ENCODE measurements at regions not wholly inside any gene's neighbourhood (a gene's known extent, or its start where the extent isn't known, plus 50 kb on each side); places are given as distances from the start of the nearest gene placed in this dataset.

DNA sequence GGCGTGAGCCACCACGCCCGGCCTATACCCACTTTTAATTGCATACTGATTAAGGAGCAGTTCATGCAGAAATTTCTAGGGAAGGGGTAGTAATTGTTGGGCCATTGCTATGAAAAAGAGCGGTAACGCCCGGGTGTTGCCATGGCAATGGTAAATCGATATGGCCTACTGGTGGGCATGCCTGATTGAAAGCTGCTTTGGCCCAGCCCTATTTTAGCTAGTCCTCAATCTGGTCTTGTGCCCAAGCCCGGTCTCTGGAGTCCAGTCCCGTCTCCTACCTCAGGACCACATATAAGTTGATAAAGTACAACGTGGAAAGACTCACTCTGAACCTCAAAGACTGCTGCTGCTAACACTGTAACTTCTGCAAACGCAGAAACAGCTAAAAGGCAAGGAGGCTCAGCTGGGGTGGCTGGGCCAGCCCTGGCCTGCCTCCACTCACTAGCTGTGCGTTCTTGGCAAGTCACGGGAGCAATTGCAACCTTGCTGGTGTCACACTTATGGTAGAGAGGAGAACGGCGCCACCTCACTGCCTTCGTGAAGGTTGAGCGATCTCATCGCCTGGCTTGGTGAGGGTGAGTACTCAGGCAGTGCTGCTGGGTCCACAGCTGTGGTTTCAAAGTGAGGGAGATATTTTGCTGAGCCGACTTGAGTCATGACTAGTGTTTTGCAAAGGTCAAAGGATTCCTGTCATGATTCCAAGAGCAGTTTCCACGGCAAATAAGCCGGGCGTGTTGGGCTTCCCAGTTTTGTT is 57.0 kb upstream of the GRPEL1 start:
- Histone ChIP-seq H2AK9ac (replicated peaks; ENCODE audit: low read depth, low read length, poor library complexity) (peak overlapping the region; percentile 89), H3K14ac (replicated peaks; ENCODE audit: low read depth, low read length) (no peak overlapping the region), H3K56ac (ENCODE audit: extremely low read depth, insufficient read depth, low read length) (no peak overlapping the region), H4K8ac (ENCODE audit: low read depth in 2 of 2, low read length in 2 of 2) (no peak overlapping the region), H3K9me1 (ENCODE audit: insufficient read depth, low read length) (0 out of 2 replicates have a peak, but pooled peaks cover 3% of the 10 kb centered on the region), H3K79me1 (ENCODE audit: low read depth in 1 of 2, low read length in 2 of 2) (no peaks in the 10 kb centered on the region), H3K4me2 (ENCODE audit: low read depth, low read length) (peak overlapping the region; percentile 9; the same call in 1 of the 2 replicates), H4K91ac (ENCODE audit: insufficient read depth, low read depth, low read length) (no peak overlapping the region), H4K5ac (ENCODE audit: low read depth, low read length) (no peak overlapping the region), H3K4me1 (ENCODE audit: control insufficient read depth, insufficient read depth, low read length) (peaks cover 4% of the 10 kb centered on the region; the same call in 1 of the 2 replicates), H3K36me3 (ENCODE audit: control insufficient read depth, insufficient read depth, low read length) (no peaks in the 10 kb centered on the region), H3K9ac (ENCODE audit: low read depth, low read length) (no peak overlapping the region), H2BK15ac (ENCODE audit: low read depth, low read length) (no peak overlapping the region), H4K20me1 (ENCODE audit: insufficient read depth, low read length) (no peaks in the 10 kb centered on the region), H2BK5ac (ENCODE audit: low read depth, low read length, poor library complexity, severe bottlenecking) (no peak overlapping the region), H2AFZ (replicated peaks; ENCODE audit: low read length, poor library complexity) (peak overlapping the region; percentile 77), H3K4ac (ENCODE audit: low read depth, low read length) (no peak overlapping the region), H3K18ac (ENCODE audit: low read depth, low read length) (no peak overlapping the region; the same call in 1 of the 2 replicates), H3K9me3 (ENCODE audit: control insufficient read depth, insufficient read depth, low read length) (no peaks in the 10 kb centered on the region), H2BK20ac (ENCODE audit: low read depth, low read length) (no peak overlapping the region), H2AK5ac (ENCODE audit: low read depth, low read length) (no peak overlapping the region), H3K27me3 (ENCODE audit: control insufficient read depth, insufficient read depth, low read length) (peaks cover 10% of the 10 kb centered on the region; the same call in 1 of the 2 replicates), H3K27ac (ENCODE audit: insufficient read depth, low read length) (no peak overlapping the region; the same call in 1 of the 2 replicates), H3K23ac (ENCODE audit: low read depth, low read length) (no peak overlapping the region), H2BK120ac (ENCODE audit: low read depth, low read length) (no peak overlapping the region), H3K4me3 (ENCODE audit: insufficient read depth, low read depth, low read length) (no peak overlapping the region)
- ChIA-PET CTCF (interaction anchor here (1.0 to 1.2 kb wide), 2 partner anchors 15 to 24 kb away, joined by 3 read pairs; no protein-coding TSS in a partner anchor), POLR2A (ENCODE audit: unreplicated experiment) (no interaction called here)
- in situ Hi-C loops (cut with MboI; ENCODE audit: low sequenced_read_pairs), result no loop called here
- dilution Hi-C loops (cut with HindIII; ENCODE audit: low sequenced_read_pairs, unreplicated experiment), result no loop called here
- DNase-seq (peak; percentile 95), ATAC-seq (ENCODE audit: low read depth) (peak; percentile 99)
- WGBS, 2 experiments (ENCODE audit: extremely low coverage in 2 of 2, insufficient read length in 1 of 2), result 53% methylated on average over 6 of the region's 22 CpGs; no CpG with 5 or more reads in 1 of the 2 experiments
- intact Hi-C loops (cut with micrococcal nuclease), result loop anchor here (1.0 to 5.0 kb wide), 3 partner anchors 22 to 742 kb away; partner anchors contain the start of gene GRPEL1
- BruUV-seq (replicated peaks), result no TSS peak
- TF ChIP-seq NFE2L2 (IDR thresholded peaks at IDR 0.05; ENCODE audit: low read depth, low read length) (peak; percentile 65; the same call in 1 of the 2 replicates), SMC3 (IDR thresholded peaks at IDR 0.05; ENCODE audit: low read depth, low read length) (no peak), MXI1 (IDR thresholded peaks at IDR 0.05; ENCODE audit: borderline replicate concordance, low read depth, low read length) (no peak), FOS (IDR thresholded peaks at IDR 0.05; ENCODE audit: low read depth, low read length) (peak; percentile 34; the same call in 1 of the 2 replicates), RCOR1 (IDR thresholded peaks at IDR 0.05; ENCODE audit: insufficient replicate concordance, low read length) (no peak), ELK1 (IDR thresholded peaks at IDR 0.05; ENCODE audit: borderline replicate concordance, low read depth, low read length) (no peak), RFX5 (IDR thresholded peaks at IDR 0.05; ENCODE audit: low read depth, low read length) (no peak), USF2 (IDR thresholded peaks at IDR 0.05; ENCODE audit: low read depth, low read length) (no peak), CHD1 (IDR thresholded peaks at IDR 0.05; ENCODE audit: low read depth, low read length) (no peak), RAD21 (IDR thresholded peaks at IDR 0.05; ENCODE audit: low read length) (peak; percentile 20; the same call in 1 of the 2 replicates), CEBPB (IDR thresholded peaks at IDR 0.05; ENCODE audit: low read depth, low read length) (peak; percentile 52; the same call in 1 of the 2 replicates), BHLHE40 (IDR thresholded peaks at IDR 0.05; ENCODE audit: low read depth, low read length) (peak; percentile 91), MAFK (IDR thresholded peaks at IDR 0.05; ENCODE audit: low read depth, low read length) (peak; percentile 80)
- TF ChIP-seq, protein P1, sequence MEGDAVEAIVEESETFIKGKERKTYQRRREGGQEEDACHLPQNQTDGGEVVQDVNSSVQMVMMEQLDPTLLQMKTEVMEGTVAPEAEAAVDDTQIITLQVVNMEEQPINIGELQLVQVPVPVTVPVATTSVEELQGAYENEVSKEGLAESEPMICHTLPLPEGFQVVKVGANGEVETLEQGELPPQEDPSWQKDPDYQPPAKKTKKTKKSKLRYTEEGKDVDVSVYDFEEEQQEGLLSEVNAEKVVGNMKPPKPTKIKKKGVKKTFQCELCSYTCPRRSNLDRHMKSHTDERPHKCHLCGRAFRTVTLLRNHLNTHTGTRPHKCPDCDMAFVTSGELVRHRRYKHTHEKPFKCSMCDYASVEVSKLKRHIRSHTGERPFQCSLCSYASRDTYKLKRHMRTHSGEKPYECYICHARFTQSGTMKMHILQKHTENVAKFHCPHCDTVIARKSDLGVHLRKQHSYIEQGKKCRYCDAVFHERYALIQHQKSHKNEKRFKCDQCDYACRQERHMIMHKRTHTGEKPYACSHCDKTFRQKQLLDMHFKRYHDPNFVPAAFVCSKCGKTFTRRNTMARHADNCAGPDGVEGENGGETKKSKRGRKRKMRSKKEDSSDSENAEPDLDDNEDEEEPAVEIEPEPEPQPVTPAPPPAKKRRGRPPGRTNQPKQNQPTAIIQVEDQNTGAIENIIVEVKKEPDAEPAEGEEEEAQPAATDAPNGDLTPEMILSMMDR (conservative IDR thresholded peaks at IDR 0.05; ENCODE audit: low read depth, low read length), result 0 out of 2 replicates have a peak, but pooled peaks have one; percentile 21

Measured in IMR-90 (cell line).